ENCODE measurements at regions not wholly inside any gene's neighbourhood (a gene's known extent, or its start where the extent isn't known, plus 50 kb on each side); places are given as distances from the start of the nearest gene placed in this dataset.

GRCh38 chr13:88424463-88424862 lies 753.3 kb downstream of the SLITRK5 start (continued):
- TF ChIP-seq CTCF (conservative IDR thresholded peaks at IDR 0.05; ENCODE audit: low read depth in 2 of 2) = no peak
- TF ChIP-seq ETS1 (IDR thresholded peaks at IDR 0.05) = no peak

GRCh38 chr13:88426661-88427060 lies 755.5 kb downstream of the SLITRK5 start:
- Histone ChIP-seq H3F3A (replicated peaks; ENCODE audit: low read depth) (no peaks in the 10 kb centered on the region), H3K4me2 (no peak overlapping the region), H3K27ac (ENCODE audit: low read depth) (no peak overlapping the region), H3K27me3 (ENCODE audit: insufficient read depth) (no peaks in the 10 kb centered on the region), H4K20me1 (replicated peaks; ENCODE audit: insufficient read depth) (no peaks in the 10 kb centered on the region), H3K4me3 (no peak overlapping the region), H3K4me1 (ENCODE audit: insufficient read depth) (no peaks in the 10 kb centered on the region), H3K79me2 (replicated peaks; ENCODE audit: insufficient read depth) (no peaks in the 10 kb centered on the region), H2AFZ (no peak overlapping the region), H3K36me3 (ENCODE audit: insufficient read depth) (no peaks in the 10 kb centered on the region; the same call in 1 of the 2 replicates), H3K9me2 (ENCODE audit: insufficient read depth) (no peaks in the 10 kb centered on the region)
- no peak for TF ChIP-seq NANOG (IDR thresholded peaks at IDR 0.05; ENCODE audit: borderline replicate concordance)
- TF ChIP-seq ZNF331 (CRISPR knock-in tag; IDR thresholded peaks at IDR 0.05; ENCODE audit: low read depth) = no peak
- no peak for TF ChIP-seq POLR2AphosphoS5 (IDR thresholded peaks at IDR 0.05; ENCODE audit: low read depth)
- no peak for TF ChIP-seq ETS1 (IDR thresholded peaks at IDR 0.05)
- TF ChIP-seq STAT1 (IDR thresholded peaks at IDR 0.05; ENCODE audit: unreplicated experiment) = no peak
- TF ChIP-seq JUNB (IDR thresholded peaks at IDR 0.05; ENCODE audit: unreplicated experiment) = no peak
- ATAC-seq (no peak), DNase-seq (ENCODE audit: low spot score) (no peak)
- H3K4me1 Mint-ChIP-seq = no peaks in the 10 kb centered on the region
- peaks cover 13% of the 10 kb centered on the region; the same call in 2 of the 3 replicates for H3K36me3 Mint-ChIP-seq (ENCODE audit: low read depth)
- no peak overlapping the region for H3K4me3 Mint-ChIP-seq
- no peak overlapping the region for H3K27ac Mint-ChIP-seq
- peaks cover 13% of the 10 kb centered on the region; the same call in 2 of the 3 replicates for H3K9me3 Mint-ChIP-seq
- no peaks in the 10 kb centered on the region for H3K27me3 Mint-ChIP-seq (ENCODE audit: insufficient read depth, low read depth, poor library complexity)

- Mint-ChIP-seq H3K4me1 (no peaks in the 10 kb centered on the region), H3K27me3 (ENCODE audit: insufficient read depth, low read depth, poor library complexity) (no peaks in the 10 kb centered on the region), H3K36me3 (ENCODE audit: low read depth) (peaks cover 16% of the 10 kb centered on the region; the same call in 2 of the 3 replicates), H3K9me3 (peaks cover 16% of the 10 kb centered on the region), H3K4me3 (no peak overlapping the region), H3K27ac (no peak overlapping the region)
- ATAC-seq = no peak
- Histone ChIP-seq H3K79me2 (replicated peaks; ENCODE audit: insufficient read depth) (no peaks in the 10 kb centered on the region), H3K4me3 (no peak overlapping the region), H3K9me2 (ENCODE audit: insufficient read depth) (no peaks in the 10 kb centered on the region), H3K36me3 (ENCODE audit: insufficient read depth) (peaks cover 10% of the 10 kb centered on the region; the same call in 1 of the 2 replicates), H3K4me1 (ENCODE audit: insufficient read depth) (no peaks in the 10 kb centered on the region), H4K20me1 (replicated peaks; ENCODE audit: insufficient read depth) (no peaks in the 10 kb centered on the region), H3F3A (replicated peaks; ENCODE audit: low read depth) (no peaks in the 10 kb centered on the region), H3K27ac (ENCODE audit: low read depth) (no peak overlapping the region), H2AFZ (no peak overlapping the region), H3K4me2 (no peak overlapping the region), H3K27me3 (ENCODE audit: insufficient read depth) (no peaks in the 10 kb centered on the region)
- DNase-seq (ENCODE audit: low spot score) = no peak
- TF ChIP-seq ZNF331 (CRISPR knock-in tag; IDR thresholded peaks at IDR 0.05; ENCODE audit: low read depth) (no peak), CREB1 (CRISPR knock-in tag; IDR thresholded peaks at IDR 0.05; ENCODE audit: low read depth) (no peak), EZH2phosphoT487 (IDR thresholded peaks at IDR 0.05; ENCODE audit: unreplicated experiment) (no peak)
These were observed 758.7 kb downstream of the SLITRK5 start for GRCh38 chr13:88429862-88430261.

Data from GM23338 (cell line).